22Rv1 (cell line): ENCODE measurements at regions not wholly inside any gene's neighbourhood (a gene's known extent, or its start where the extent isn't known, plus 50 kb on each side); places are given as distances from the start of the nearest gene placed in this dataset.

Source experiments
- H3K27ac ChIP-seq: fragments of 450-650 bp; 2 replicates; pipeline ENCODE4 v1.5.1; 2017
- CTCF ChIP-seq: fragments of 450-650 bp; IDR thresholded peaks from 2 replicates; pipeline ENCODE4 v1.5.1; 2017; ENCODE audit warnings: mild to moderate bottlenecking
- ZFX ChIP-seq: fragments of 450-650 bp; IDR thresholded peaks from 2 replicates; pipeline ENCODE4 v1.6.1; 2017; ENCODE audit warnings: antibody characterized with exemption, borderline replicate concordance

DNA sequence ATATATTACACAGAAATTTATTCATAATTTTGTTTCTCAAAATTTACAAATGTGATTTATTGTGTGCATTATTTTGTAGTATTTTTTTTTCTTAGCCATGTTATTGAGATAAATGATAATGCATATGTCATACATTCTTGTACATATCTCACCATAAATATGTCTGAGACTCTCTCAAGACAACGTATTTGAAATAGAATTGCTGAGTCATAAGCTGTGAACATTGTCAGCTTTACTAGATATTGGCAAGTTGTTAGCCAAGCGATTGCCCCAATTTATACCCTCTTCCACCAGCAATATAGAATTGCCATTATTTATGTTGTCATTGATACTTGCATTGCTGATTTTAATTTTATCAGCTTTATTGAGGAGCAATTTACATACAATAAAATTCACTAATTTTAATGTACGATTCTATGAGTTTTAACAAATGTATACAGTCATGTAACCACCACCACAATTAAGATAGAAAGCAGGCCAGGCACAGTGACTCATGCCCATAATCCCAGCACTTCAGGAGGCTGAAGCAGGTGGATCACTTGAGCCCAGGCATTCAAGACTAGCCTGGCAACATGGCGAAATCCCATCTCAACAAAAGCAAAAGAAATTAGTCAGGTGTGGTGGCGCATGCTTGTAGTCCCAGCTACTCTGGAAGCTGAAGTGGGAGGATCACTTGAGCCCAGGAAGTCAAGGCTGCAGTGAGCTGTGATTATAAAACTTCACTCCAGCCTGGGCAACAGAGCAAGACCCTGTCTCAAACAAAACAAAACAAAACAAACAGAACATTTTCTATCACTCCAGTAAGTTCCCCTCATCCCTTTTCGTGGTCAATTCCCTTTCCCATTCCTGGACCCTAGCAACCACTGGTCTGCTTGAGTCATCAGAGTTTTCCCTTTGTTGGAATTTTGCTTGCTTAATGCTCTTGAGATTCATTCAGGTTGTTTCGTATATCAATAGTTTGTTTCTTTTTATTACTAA is 373.1 kb downstream of the MFSD1 start:
- TF ChIP-seq ZFX, result no peak
- TF ChIP-seq CTCF, result no peak
- H3K27ac ChIP-seq, result no peak overlapping the region

DNA sequence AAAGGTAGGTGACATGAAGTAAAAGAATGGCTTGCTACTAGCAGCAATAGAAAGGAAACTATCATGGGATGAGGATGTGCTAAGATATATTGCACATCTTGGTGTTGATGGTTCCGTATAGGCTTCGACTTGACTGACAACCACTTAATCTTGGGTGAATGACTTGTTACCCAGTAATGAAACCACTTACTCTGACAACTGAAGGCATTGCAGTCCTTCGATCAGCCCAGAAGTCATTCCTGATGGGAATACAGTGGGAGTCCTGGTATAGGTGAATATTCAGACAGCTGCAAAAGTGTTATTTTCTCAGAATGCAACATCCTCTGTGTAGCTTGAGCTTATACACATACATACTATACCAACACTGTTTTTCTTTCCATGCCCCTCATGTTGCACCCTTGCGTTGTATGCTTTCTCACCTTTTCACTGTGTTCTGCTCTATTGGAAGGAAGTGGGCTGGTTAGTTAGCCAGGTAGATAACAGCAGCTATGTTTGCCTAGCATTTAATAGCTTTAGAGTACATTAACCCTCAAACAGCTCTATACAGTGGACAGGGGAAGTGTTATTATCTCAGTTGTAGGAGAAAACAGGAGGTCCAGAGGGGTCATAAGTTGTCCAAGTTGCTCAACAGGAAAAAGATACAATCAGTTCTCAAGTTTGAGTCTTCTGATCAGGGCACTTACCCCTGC is 376.5 kb downstream of the MFSD1 start:
- no peak overlapping the region for H3K27ac ChIP-seq
- TF ChIP-seq ZFX (no peak), CTCF (no peak)

DNA sequence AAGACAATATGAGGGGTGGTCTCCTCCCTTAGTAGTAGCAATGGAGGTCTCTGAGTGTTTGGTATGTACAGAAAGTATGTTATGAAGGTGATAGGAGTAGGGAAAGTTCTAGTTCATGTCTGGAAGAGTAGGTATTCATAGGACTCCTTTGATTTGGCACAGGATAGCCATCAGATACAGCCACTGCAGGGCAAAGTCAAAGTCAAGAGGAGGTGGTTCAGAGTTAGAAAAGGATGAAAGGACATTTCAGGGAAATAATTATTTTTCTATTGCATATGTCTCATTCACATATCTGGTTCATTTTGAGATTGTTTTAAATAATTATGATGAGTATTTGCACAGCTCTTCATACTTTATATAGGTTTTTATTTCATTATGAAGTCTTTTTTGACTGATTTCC is 381.1 kb downstream of the MFSD1 start:
- H3K27ac ChIP-seq, result no peak overlapping the region
- TF ChIP-seq ZFX (no peak), CTCF (no peak)

GRCh38 chr3:159185443-159186050 is 383.7 kb downstream of the MFSD1 start:
- H3K27ac ChIP-seq, result no peak overlapping the region
- TF ChIP-seq CTCF (no peak), ZFX (no peak)

GRCh38 chr3:159186581-159186980 is 384.7 kb downstream of the MFSD1 start:
- TF ChIP-seq CTCF (no peak), ZFX (no peak)
- no peak overlapping the region for H3K27ac ChIP-seq

GRCh38 chr3:159187232-159187631 is 385.4 kb downstream of the MFSD1 start:
- no peak for TF ChIP-seq CTCF
- TF ChIP-seq ZFX, result no peak
- no peak overlapping the region for H3K27ac ChIP-seq
